GM10266 (cell line): ENCODE measurements at regions not wholly inside any gene's neighbourhood (a gene's known extent, or its start where the extent isn't known, plus 50 kb on each side); places are given as distances from the start of the nearest gene placed in this dataset.

Source experiments
- DNase-seq: peaks from one replicate; pipeline ENCODE4 v3.0.0; 2012; ENCODE audit errors: extremely low spot score
- TF ChIP-seq, protein P1 (sequence below): IDR thresholded peaks from 2 replicates; pipeline ENCODE4 v1.5.1; 2012; ENCODE audit warnings: mild to moderate bottlenecking, low read depth; ENCODE audit not compliant: control insufficient read depth, insufficient read depth; ENCODE audit errors: missing control alignments

- no peak for DNase-seq
- TF ChIP-seq, protein P1, sequence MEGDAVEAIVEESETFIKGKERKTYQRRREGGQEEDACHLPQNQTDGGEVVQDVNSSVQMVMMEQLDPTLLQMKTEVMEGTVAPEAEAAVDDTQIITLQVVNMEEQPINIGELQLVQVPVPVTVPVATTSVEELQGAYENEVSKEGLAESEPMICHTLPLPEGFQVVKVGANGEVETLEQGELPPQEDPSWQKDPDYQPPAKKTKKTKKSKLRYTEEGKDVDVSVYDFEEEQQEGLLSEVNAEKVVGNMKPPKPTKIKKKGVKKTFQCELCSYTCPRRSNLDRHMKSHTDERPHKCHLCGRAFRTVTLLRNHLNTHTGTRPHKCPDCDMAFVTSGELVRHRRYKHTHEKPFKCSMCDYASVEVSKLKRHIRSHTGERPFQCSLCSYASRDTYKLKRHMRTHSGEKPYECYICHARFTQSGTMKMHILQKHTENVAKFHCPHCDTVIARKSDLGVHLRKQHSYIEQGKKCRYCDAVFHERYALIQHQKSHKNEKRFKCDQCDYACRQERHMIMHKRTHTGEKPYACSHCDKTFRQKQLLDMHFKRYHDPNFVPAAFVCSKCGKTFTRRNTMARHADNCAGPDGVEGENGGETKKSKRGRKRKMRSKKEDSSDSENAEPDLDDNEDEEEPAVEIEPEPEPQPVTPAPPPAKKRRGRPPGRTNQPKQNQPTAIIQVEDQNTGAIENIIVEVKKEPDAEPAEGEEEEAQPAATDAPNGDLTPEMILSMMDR = no peak
These were observed 86.1 kb upstream of the SLC1A1 start for GRCh38 chr9:4404156-4404555.

DNA sequence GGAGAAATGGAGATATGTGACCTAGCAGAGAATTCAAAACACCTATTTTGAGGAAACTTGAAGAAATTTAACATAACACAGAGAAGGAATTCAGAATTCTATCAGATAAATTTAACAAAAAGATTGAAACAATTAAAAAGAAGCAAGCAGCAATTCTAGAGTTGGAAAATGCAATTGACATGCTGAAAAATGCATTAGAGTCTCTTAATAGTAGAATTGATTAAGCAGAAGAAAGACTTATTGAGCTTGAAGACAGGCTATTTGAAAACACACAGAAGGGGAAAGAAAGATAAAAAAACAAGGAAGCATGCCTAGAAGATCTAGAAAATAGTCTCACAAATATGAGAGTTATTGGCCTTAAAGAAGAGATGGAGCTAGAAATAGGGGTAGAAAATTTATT lies 87.8 kb upstream of the SLC1A1 start:
- no peak for DNase-seq
- TF ChIP-seq, protein P1 = no peak

DNA sequence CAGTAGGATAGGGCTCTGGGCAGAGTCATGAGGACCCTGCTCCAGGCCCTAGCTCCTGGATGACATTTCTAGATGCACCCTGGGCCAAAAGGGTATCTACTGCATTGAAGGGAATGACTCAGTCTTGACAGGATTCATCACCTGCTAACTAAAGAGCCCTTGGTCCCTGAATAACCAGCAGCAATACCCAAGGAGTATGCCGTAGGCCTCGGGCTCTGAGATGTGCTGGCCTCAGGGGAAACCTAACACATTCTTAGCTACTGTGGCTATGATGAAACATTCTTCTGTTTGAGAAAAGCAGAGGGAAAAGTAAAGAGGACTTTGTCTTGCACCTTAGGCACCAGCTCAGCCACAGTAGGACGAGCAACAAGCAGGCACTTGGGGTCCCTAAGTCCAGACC lies 89.5 kb upstream of the SLC1A1 start:
- TF ChIP-seq, protein P1 = no peak
- DNase-seq = no peak

DNA sequence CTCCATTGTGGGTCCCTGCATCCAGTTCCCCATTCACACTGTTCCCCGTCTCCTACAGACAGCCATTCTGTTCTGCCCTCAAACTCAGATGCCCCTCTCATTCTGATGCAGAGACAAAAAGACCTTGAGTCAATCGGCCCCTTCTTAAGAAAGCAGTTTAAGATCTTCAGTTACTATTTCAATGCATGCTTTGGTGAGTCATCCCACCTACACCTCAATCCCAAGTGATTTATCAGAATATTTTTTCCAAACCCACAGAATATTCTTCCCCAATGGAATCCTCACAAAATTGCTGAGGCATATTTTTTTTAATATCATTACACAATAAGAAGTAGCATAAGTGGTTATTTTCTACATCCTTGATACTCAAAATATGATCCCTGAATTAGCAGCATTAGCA lies 92.4 kb upstream of the SLC1A1 start:
- TF ChIP-seq, protein P1 = no peak
- no peak for DNase-seq

GRCh38 chr9:4393806-4394523 lies 94.1 kb upstream of the GLIS3 start:
- no peak for DNase-seq
- TF ChIP-seq, protein P1 = no peak

DNA sequence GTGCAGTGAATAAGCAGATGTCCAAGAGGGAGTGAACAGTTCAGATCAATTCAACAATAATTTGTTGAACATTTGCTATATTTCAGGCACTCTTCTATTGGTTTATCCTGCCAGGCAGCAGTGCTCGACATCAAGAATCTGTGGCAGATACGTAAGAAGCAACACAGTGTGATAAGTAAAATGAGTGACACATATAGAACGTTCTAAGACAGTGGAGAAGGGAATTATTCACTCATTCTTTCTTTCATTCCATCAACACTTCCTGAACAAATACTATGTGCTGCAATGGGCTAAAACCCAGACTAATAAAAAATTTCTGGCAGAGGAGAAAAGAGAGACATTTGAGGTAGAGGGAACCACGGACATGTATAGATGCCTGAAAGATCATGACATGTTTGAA lies 89.9 kb upstream of the GLIS3 start:
- no peak for DNase-seq
- TF ChIP-seq, protein P1 = no peak

GRCh38 chr9:4389003-4389402 lies 89.1 kb upstream of the GLIS3 start:
- DNase-seq = no peak
- TF ChIP-seq, protein P1 = no peak
